H9 (cell line): ENCODE measurements at regions not wholly inside any gene's neighbourhood (a gene's known extent, or its start where the extent isn't known, plus 50 kb on each side); places are given as distances from the start of the nearest gene placed in this dataset.

Experiments
- DNase-seq: peaks from one replicate; pipeline ENCODE4 v3.0.0-alpha.2; 2017
- H2AFZ ChIP-seq: one replicate; pipeline ENCODE4 v1.6.1; 2013; ENCODE audit warnings: mild to moderate bottlenecking, low read length, control low read depth, moderate library complexity
- H2AK5ac ChIP-seq: 2 replicates; pipeline ENCODE4 v1.6.1; 2013; ENCODE audit warnings: low read length, control low read depth, mixed read lengths; ENCODE audit not compliant: insufficient read length
- H2BK120ac ChIP-seq: one replicate; pipeline ENCODE4 v1.6.1; 2013; ENCODE audit warnings: low read depth, mild to moderate bottlenecking, low read length, control low read depth, inconsistent platforms; ENCODE audit not compliant: poor library complexity, severe bottlenecking
- H2BK12ac ChIP-seq: 2 replicates; pipeline ENCODE4 v1.6.1; 2013; ENCODE audit warnings: low read length, control low read depth, mixed read lengths, low read depth; ENCODE audit not compliant: insufficient read length
- H2BK15ac ChIP-seq: 2 replicates; pipeline ENCODE4 v1.6.1; 2013; ENCODE audit warnings: low read depth, low read length, control low read depth
- H2BK20ac ChIP-seq: one replicate; pipeline ENCODE4 v1.6.1; 2013; ENCODE audit warnings: low read depth, mild to moderate bottlenecking, low read length, control low read depth, inconsistent platforms; ENCODE audit not compliant: poor library complexity, severe bottlenecking
- H2BK5ac ChIP-seq: 2 replicates; pipeline ENCODE4 v1.6.1; 2013; ENCODE audit warnings: low read length, control low read depth, mixed read lengths; ENCODE audit not compliant: insufficient read length
- H3K14ac ChIP-seq: 2 replicates; pipeline ENCODE4 v1.6.1; 2013; ENCODE audit warnings: low read length, control low read depth; ENCODE audit not compliant: insufficient read depth
- H3K18ac ChIP-seq: 2 replicates; pipeline ENCODE4 v1.6.1; 2013; ENCODE audit warnings: low read depth, mild to moderate bottlenecking, mixed read lengths, low read length, control low read depth; ENCODE audit not compliant: insufficient read length
- H3K23ac ChIP-seq: 2 replicates; pipeline ENCODE4 v1.6.1; 2013; ENCODE audit warnings: low read length, control low read depth, mixed read lengths, low read depth; ENCODE audit not compliant: insufficient read length
- H3K23me2 ChIP-seq: 2 replicates; pipeline ENCODE4 v1.6.1; 2013; ENCODE audit warnings: low read depth, mild to moderate bottlenecking, mixed read lengths, low read length, control low read depth; ENCODE audit not compliant: insufficient read length, poor library complexity, severe bottlenecking
- H3K27ac ChIP-seq: 2 replicates; pipeline ENCODE4 v1.5.1; 2013; ENCODE audit warnings: low read length, control low read depth, mixed read lengths, low read depth; ENCODE audit not compliant: insufficient read length
- H3K27me3 ChIP-seq: 2 replicates; pipeline ENCODE4 v1.6.1; 2013; ENCODE audit warnings: low read length, control low read depth, inconsistent platforms; ENCODE audit not compliant: insufficient read depth
- H3K4ac ChIP-seq: 2 replicates; pipeline ENCODE4 v1.6.1; 2013; ENCODE audit warnings: low read depth, mild to moderate bottlenecking, control low read depth, inconsistent platforms, low read length, moderate library complexity
- H3K4me1 ChIP-seq: 2 replicates; pipeline ENCODE4 v1.6.1; 2013; ENCODE audit warnings: low read length, control low read depth, inconsistent platforms; ENCODE audit not compliant: insufficient read depth
- H3K4me2 ChIP-seq: 2 replicates; pipeline ENCODE4 v1.6.1; 2013; ENCODE audit warnings: low read length, control low read depth, mixed read lengths; ENCODE audit not compliant: insufficient read length, insufficient read depth
- H3K56ac ChIP-seq: 2 replicates; pipeline ENCODE4 v1.6.1; 2013; ENCODE audit warnings: low read depth, mild to moderate bottlenecking, mixed read lengths, low read length, control low read depth; ENCODE audit not compliant: insufficient read length
- H3K79me1 ChIP-seq: 2 replicates; pipeline ENCODE4 v1.6.1; 2013; ENCODE audit warnings: low read depth, mild to moderate bottlenecking, moderate library complexity, low read length, control low read depth, inconsistent platforms; ENCODE audit not compliant: insufficient read depth, poor library complexity, severe bottlenecking
- H3K79me2 ChIP-seq: 2 replicates; pipeline ENCODE4 v1.6.1; 2013; ENCODE audit warnings: low read length, control low read depth, inconsistent platforms; ENCODE audit not compliant: insufficient read depth
- H3K9ac ChIP-seq: 2 replicates; pipeline ENCODE4 v1.6.1; 2013; ENCODE audit warnings: low read length, control low read depth, mixed read lengths; ENCODE audit not compliant: insufficient read length; ENCODE audit errors: extremely low read depth
- H3K9me3 ChIP-seq: one replicate; pipeline ENCODE4 v1.6.1; 2013; ENCODE audit warnings: low read depth, low read length, inconsistent platforms; ENCODE audit not compliant: control insufficient read depth
- H3T11ph ChIP-seq: one replicate; pipeline ENCODE4 v1.6.1; 2013; ENCODE audit warnings: mild to moderate bottlenecking, low read length, control low read depth, inconsistent platforms
- H4K20me1 ChIP-seq: one replicate; pipeline ENCODE4 v1.6.1; 2013; ENCODE audit not compliant: control insufficient read depth, insufficient read length, insufficient read depth
- H4K5ac ChIP-seq: 2 replicates; pipeline ENCODE4 v1.6.1; 2013; ENCODE audit warnings: low read depth, mild to moderate bottlenecking, mixed read lengths, low read length, control low read depth; ENCODE audit not compliant: insufficient read length
- H4K8ac ChIP-seq: replicated peaks from 2 replicates; pipeline ENCODE4 v1.6.1; 2013; ENCODE audit warnings: low read length, control low read depth, mixed read lengths, low read depth; ENCODE audit not compliant: insufficient read length
- H4K91ac ChIP-seq: 2 replicates; pipeline ENCODE4 v1.6.1; 2013; ENCODE audit warnings: low read depth, mild to moderate bottlenecking, moderate library complexity, mixed read lengths, low read length, control low read depth; ENCODE audit not compliant: insufficient read length
- H3K27ac Mint-ChIP-seq, 3 experiments: 2 replicates in 2 of 3; 3 replicates in 1 of 3; pipeline ENCODE4 v1.8.0; 2020 to 2021; ENCODE audit warnings: mixed read lengths in 3 of 3, mild to moderate bottlenecking in 1 of 3, moderate library complexity in 1 of 3
- H3K27me3 Mint-ChIP-seq: 2 replicates; pipeline ENCODE4 v1.8.0; 2021; ENCODE audit warnings: low read depth, mild to moderate bottlenecking, moderate library complexity, mixed read lengths
- H3K36me3 Mint-ChIP-seq, 3 experiments: 2 replicates in 2 of 3; 3 replicates in 1 of 3; pipeline ENCODE4 v1.8.0; 2020 to 2021; ENCODE audit warnings: low read depth in 3 of 3, mixed read lengths in 3 of 3; ENCODE audit not compliant: insufficient read depth in 1 of 3
- H3K4me1 Mint-ChIP-seq, 2 experiments: 2 replicates each; pipeline ENCODE4 v1.8.0; 2020; ENCODE audit warnings: mixed read lengths in 2 of 2
- H3K4me3 Mint-ChIP-seq, 2 experiments: 2 replicates in 1 of 2; 3 replicates in 1 of 2; pipeline ENCODE4 v1.8.0; 2020 to 2021; ENCODE audit warnings: mild to moderate bottlenecking in 2 of 2, mixed read lengths in 2 of 2, moderate library complexity in 1 of 2
- H3K9me3 Mint-ChIP-seq, 2 experiments: 2 replicates in 1 of 2; 3 replicates in 1 of 2; pipeline ENCODE4 v1.8.0; 2020; ENCODE audit warnings: mild to moderate bottlenecking in 2 of 2, mixed read lengths in 2 of 2, moderate library complexity in 1 of 2
- WGBS: extraction: QIAGEN DNeasy Blood & Tissue Kit; methylation state at CpG from one replicate; pipeline ENCODE4 v1.1.7; 2013; ENCODE audit warnings: missing lambda C conversion rate, low lambda C conversion rate, mixed read lengths; ENCODE audit not compliant: insufficient read length; ENCODE audit errors: extremely low coverage; 5-methylcytosine and 5-hydroxymethylcytosine counted together
- TF ChIP-seq, protein P1 (sequence below): fragments of 200-600 bp; sonication (generic); conservative IDR thresholded peaks from 3 replicates; pipeline ENCODE4 v1.8.0; 2021; ENCODE audit warnings: antibody characterized with exemption, mild to moderate bottlenecking

DNA sequence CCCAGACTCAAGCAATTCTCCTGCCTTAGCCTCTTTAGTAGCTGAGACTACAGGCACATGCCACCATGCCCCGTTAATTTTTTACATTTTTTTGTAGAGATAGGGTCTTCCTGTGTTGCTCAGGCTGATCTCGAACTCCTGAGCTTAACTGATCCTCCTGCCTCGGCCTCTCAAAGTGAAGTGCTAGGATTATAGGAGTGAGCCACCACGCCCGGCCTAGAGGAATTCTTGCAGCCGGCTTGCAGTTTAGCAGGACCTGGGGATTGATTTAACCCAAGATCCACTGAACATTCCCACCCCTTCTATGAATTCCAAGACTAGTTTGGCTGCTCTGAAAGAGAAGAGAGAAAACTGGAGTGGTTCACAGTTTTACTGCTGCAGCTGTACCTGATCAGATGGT is 63.3 kb upstream of the TNRC6B start:
- no peaks in the 10 kb centered on the region for H3K9me3 Mint-ChIP-seq
- H3K18ac ChIP-seq: no peak overlapping the region
- TF ChIP-seq, protein P1, sequence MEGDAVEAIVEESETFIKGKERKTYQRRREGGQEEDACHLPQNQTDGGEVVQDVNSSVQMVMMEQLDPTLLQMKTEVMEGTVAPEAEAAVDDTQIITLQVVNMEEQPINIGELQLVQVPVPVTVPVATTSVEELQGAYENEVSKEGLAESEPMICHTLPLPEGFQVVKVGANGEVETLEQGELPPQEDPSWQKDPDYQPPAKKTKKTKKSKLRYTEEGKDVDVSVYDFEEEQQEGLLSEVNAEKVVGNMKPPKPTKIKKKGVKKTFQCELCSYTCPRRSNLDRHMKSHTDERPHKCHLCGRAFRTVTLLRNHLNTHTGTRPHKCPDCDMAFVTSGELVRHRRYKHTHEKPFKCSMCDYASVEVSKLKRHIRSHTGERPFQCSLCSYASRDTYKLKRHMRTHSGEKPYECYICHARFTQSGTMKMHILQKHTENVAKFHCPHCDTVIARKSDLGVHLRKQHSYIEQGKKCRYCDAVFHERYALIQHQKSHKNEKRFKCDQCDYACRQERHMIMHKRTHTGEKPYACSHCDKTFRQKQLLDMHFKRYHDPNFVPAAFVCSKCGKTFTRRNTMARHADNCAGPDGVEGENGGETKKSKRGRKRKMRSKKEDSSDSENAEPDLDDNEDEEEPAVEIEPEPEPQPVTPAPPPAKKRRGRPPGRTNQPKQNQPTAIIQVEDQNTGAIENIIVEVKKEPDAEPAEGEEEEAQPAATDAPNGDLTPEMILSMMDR: no peak
- H3K4ac ChIP-seq: no peak overlapping the region
- H3K79me2 ChIP-seq: no peaks in the 10 kb centered on the region
- no peak overlapping the region for H2BK15ac ChIP-seq
- no peak overlapping the region for H2BK120ac ChIP-seq
- no peak overlapping the region for H4K5ac ChIP-seq
- no peaks in the 10 kb centered on the region for H3K9me3 ChIP-seq
- no peaks in the 10 kb centered on the region for H3K27me3 Mint-ChIP-seq
- no peaks in the 10 kb centered on the region for H3K27me3 ChIP-seq
- H3K79me1 ChIP-seq: no peaks in the 10 kb centered on the region
- no peak overlapping the region for H3K9ac ChIP-seq
- H3K27ac ChIP-seq: no peak overlapping the region
- H2AK5ac ChIP-seq: no peak overlapping the region
- no peak overlapping the region for H3K4me2 ChIP-seq
- H2BK5ac ChIP-seq: no peak overlapping the region
- no peak overlapping the region for H4K91ac ChIP-seq
- no peak overlapping the region for H4K8ac ChIP-seq
- 0 out of 2 replicates have a peak, but pooled peaks cover 5% of the 10 kb centered on the region for H3K4me1 ChIP-seq
- no CpG with 5 or more reads among the region's 6 CpGs for WGBS
- H3K23ac ChIP-seq: no peak overlapping the region
- H4K20me1 ChIP-seq: no peaks in the 10 kb centered on the region
- H3K27ac Mint-ChIP-seq: no peak overlapping the region
- no peaks in the 10 kb centered on the region for H3K23me2 ChIP-seq
- no peak overlapping the region for H2AFZ ChIP-seq
- H3K56ac ChIP-seq: no peak overlapping the region
- DNase-seq: no peak
- no peak overlapping the region for H3K14ac ChIP-seq
- H3K4me1 Mint-ChIP-seq: peaks cover 11 to 13% of the 10 kb centered on the region in 2 experiments
- H3T11ph ChIP-seq: no peak overlapping the region
- no peak overlapping the region for H3K4me3 Mint-ChIP-seq
- no peak overlapping the region for H2BK20ac ChIP-seq
- H2BK12ac ChIP-seq: no peak overlapping the region
- peaks cover 0 to 2% (median 0%) of the 10 kb centered on the region in 3 experiments; a peak in 1 of 7 replicates for H3K36me3 Mint-ChIP-seq
